ENCODE measurements at regions not wholly inside any gene's neighbourhood (a gene's known extent, or its start where the extent isn't known, plus 50 kb on each side); places are given as distances from the start of the nearest gene placed in this dataset.

DNA sequence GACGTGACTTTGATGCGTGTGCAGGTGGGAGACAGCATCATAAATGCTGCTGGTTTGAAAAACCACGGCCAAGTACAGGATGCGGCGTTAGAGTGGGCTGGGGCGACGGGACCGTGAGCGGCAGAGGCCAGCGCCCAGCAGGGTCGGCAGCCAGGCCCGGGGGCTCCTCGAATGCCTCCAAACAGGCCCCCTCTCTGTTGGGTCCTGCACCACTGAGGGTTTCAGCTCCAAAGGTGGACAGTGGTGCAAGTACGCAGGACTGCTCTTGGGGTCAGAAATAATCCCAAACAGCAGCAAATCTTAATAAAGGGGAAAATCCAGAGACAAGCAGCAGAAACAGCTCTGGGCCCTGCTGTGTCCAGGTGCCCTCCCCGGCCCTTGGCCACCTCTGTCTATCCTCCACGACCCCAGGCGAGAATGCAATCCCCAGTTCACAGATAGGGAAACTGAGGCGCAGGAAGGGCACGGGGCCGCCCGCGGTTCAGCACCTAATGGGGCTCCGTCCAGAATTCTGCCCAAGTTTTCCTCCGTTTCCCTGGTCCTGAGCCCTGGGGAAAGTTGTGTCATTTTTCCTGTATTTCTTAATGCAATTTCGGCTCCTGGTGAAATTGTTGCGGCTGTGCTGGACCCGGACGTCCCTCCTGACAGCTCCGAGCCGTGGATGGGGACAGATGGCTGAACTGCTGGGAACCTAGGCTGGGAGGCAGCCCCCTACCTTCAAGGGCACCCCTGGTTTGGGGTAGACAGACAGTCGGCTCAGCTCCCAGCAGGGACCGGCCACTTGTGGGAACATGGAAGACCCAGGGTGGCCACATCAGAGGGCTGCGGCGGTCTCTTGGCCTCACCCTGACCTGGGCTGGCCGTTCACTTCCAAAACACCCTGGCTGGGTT, 97.4 kb downstream of the FOXL3 start:
- no peak for DNase-seq

DNA sequence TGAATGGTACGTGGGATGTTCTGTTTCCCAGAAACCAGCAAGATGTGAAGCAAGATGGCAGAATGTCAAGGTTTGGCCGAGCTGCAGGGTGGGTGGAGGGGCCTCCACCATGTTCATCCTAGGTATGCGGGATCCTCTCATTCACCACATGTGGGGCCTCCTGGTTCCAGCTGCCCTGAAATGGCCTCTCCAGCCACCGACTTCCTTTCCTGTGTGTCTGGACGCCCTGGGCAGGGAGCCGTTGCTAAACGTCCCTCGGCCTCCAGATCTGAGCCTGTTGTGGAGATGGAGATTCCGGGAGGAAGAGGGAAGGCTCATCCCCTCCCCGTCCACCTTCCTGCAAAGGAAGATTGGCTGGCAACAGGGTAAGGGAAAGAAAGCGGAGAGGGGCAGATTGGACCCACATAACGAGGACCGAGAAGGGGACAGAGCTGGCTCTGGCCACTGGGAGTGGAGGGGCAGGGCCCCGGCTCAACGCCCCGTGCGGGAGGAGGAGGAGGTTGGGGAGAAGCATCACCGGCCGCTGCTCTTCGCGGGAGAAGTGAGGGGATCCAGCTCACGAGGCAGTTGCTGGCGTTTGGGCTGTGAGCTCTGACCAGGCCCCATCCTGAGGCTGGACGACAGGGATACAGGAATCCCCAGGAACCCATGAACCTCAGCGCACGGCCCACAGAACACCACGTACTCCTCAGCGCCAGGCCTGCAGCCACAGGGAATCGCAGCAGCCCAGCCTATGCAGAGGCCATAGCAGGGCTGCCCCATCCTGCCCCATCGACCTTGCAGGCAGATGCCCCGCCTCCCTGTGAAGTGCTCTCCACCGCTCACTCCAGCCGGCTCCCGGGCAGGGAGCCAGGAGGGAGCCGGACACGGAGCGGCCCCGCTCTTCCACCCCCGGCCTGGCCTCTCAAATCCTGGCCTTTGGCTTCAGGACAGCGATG, 98.3 kb downstream of the FOXL3 start:
- DNase-seq, result no peak

DNA sequence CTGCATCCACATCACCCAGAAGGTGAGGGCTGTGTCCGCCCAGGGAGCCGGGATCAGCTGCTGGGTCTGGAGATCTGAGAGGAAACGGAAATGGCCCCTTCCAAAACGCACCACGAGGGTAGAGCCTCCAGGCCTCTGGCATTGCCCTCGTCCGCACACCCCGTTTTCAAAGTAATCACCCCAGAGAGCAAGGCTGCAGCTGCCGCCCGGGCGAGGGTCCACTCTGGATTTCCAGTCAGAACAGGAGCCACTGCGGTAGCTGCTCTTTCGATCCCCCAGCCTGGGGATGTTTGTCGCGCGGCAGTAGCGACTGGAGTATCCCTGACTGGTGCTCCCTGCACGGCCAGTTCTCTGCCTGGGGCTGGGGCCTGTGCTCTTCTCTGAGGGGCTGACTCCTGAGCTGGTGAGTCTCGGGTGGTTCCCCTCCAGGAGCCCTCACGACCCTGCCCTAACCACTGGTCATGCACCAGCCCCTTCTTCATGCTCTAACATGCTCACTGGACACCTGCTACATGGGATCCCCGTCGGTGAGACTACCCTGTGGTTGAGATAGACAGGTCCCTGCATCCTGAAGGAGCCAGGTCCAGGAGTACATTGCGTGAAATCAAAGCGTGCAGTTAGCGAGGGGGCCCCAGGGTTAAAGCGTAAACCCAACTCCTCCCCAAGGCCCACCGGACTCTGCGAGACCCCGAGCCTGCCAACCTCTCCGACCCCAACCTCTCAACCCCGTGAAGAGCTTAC, 99.2 kb downstream of the FOXL3 start:
- DNase-seq, result no peak

DNA sequence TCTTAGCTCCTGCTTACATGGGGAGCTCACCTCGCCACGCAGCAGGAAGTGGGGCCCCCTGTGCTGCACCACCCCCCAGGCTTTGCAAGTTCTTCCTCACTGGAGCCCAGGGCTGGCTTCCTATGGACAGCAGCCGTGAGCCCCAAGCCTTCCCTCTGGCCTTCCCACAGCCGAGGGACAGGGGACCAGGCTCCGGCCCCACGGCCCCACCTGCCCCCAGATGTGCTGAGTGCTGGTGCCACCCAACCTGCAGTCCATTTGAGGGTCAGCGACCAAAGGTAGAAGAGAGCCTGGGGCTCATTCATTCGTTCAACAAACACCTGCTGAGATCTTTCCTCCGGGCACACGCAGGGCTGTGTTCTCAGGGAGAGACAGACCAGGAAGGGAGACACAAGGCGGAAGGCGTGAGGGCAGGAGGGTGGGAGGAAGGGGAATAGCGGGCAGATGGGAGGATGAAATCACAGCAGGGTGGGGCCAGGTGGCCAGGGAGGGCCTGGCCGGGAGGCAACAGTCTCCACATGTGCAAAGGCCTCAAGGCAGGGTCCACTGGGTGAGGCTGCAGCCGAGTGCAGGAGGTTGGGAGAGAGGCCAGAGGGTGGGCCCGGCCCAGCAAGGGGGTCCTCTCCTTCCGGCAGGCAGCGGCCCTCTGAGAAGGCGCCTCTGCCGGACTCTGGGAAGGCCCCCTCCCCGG, 100.1 kb downstream of the FOXL3 start:
- DNase-seq, result no peak

- DNase-seq, result no peak
These were observed 100.9 kb downstream of the FOXL3 start for GRCh38 chr7:390761-391410.

DNA sequence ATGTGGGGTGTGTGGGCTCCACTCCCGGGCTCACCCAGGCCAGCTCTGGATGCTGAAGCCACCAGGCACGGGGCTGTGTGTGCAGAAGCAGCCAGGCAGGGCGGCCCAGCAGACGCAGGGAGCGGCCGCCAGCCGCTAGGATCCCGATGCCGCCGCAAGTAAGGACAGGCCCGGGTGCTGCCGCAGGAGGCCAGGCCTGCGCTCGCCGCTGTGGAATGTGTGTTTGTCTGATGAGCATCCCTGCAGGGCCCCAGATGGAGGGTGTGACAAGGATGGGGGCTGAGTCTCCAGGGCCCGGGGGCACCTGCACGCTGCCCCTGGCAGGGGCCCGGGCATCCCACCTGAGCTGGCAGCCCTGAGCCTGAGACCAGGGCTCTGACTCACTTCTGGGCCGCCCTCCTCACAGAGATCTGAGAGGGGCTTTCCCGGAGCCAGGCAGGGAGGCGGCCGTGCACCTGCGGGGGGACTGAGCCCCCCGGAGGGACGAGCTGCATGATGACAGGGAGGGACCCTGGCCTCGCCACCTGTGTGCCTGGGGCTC, 101.5 kb downstream of the FOXL3 start:
- DNase-seq, result no peak

DNA sequence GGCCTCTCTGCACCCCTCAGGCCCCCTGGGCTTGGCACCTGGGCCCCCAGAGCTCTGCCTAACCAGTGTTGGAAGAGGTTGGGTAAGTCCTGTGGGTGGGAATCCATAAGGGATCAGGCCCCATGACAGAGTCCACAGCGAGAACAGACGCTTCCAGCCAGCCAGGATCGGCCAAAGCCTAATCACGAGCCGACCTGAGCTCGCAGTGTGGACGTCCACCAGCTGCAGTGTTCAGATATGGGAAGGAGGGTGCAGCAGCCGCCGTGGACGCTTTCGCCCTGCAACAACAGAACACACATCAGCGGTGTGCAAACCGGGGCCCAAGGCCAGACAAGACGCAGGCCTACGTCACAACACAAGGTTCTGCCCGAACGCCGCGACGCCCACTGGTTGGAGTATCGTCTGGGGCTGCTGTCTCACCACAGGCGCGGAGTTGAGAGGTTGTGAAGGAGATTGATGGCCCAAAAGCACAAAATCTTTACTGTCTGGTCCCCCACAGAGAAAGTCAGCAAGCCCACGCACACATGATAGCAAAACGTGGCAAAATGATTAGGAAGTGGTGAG, 102.1 kb downstream of the FOXL3 start:
- DNase-seq, result no peak

- no peak for DNase-seq
These were observed 102.9 kb downstream of the FOXL3 start for GRCh38 chr7:392822-393221.

GRCh38 chr7:395643-396042, 105.7 kb downstream of the FOXL3 start:
- DNase-seq, result no peak

- no peak for DNase-seq
These were observed 108.9 kb downstream of the FOXL3 start for GRCh38 chr7:398888-399287.

GRCh38 chr7:400901-401485, 111.0 kb downstream of the FOXL3 start:
- no peak for DNase-seq

- no peak for DNase-seq
These were observed 111.5 kb downstream of the FOXL3 start for GRCh38 chr7:401495-401894.

- no peak for DNase-seq
These were observed 114.7 kb downstream of the PDGFA start for GRCh38 chr7:404812-405488.

GRCh38 chr7:405489-406211, 114.0 kb downstream of the PDGFA start:
- DNase-seq, result no peak

DNA sequence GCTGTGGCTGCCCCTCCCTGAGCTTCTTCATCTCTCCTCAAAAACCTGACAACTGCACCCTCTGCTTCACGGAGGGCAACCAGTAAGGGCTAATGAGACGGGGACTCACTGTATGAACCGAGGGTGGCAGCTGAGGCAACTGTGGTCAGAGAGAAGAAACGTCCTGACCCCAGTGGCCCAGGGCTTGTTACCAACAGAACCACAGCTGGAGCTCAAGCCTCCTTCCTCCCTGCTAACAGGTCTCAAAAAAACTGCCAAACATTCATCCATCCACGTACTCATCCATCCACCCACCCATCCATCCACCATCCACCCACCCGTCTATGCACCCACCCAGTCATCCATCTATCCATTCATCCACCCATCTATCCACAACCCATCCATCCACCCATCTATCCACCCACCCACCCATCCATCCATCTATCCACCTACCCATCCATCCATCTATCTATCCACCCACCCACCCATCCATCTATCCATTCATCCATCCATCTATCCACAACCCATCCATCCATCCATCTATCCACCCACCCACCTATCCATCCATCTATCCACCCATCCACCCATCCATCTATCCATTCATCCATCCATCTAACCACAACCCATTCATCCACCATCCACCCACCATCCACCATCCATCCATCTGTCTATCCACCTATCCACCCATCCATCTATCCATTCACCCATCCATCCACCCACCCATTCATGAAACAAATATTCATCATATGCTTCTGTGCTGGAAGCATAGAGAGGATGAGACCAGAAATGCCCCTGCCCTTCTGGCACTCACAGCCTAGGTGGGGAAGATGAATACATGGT, 111.7 kb downstream of the PDGFA start:
- DNase-seq, result no peak

DNA sequence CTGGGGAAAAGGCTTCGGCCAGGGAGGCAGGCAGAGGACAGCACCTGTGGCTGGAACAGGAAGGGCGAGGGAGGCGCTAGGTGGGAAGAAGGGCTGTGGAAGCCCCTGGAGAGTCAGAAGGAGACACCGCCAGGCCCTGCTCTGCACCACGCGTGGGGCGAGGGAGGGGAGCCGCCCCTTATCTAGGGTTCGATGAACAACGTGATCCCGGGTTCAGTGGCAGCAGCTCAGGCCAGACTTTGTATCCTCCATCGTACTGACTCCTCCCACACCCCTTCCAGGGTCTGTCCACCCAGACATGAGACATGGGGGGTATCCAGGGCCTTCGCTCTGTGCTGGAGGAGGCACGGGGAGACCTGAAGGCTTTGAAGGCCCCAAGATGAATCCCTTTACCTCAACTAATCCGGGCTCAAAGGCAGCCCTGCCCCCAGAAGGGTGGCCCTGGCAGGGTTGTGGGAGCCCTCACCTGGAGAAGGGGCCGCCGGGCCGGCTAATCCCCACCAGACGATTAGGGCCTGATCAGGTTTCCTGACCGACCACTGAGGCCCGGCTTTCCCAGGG, 110.8 kb downstream of the PDGFA start:
- DNase-seq, result no peak

GRCh38 chr7:409339-410281, 110.0 kb downstream of the PDGFA start:
- no peak for DNase-seq
